ENCODE measurements at regions not wholly inside any gene's neighbourhood (a gene's known extent, or its start where the extent isn't known, plus 50 kb on each side); places are given as distances from the start of the nearest gene placed in this dataset.
"Not testable (repeated sequence)": the region's sequence is repeated elsewhere in the genome, so short reads cannot be mapped to it uniquely, and the experiment has no call there.

DNA sequence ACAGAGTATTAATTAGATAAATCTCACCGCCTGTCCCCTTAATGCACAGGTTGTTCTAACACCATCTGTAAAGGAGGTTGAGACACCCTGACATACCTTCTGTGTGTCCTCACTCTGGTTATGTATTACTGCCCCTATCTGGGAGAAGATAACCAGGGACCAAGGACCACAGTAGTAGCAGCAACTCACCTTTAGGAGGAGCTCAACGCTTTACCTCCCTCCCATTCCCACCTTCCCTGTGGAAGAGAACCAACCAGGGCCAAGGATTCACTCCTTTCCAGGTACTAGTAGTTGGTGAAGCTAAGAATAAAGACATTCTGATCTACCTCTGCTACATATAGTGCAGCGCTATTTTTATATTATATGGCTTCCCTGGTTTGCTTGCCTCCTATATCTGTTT, 232.6 kb downstream of the MEX3B start:
- DNase-seq, result no peak

GRCh38 chr15:81812456-81812855, 233.4 kb downstream of the MEX3B start:
- no peak for DNase-seq

GRCh38 chr15:81811736-81812135, 234.1 kb downstream of the MEX3B start:
- DNase-seq, result no peak

GRCh38 chr15:81809543-81809942, 236.3 kb downstream of the MEX3B start:
- no peak for DNase-seq

DNA sequence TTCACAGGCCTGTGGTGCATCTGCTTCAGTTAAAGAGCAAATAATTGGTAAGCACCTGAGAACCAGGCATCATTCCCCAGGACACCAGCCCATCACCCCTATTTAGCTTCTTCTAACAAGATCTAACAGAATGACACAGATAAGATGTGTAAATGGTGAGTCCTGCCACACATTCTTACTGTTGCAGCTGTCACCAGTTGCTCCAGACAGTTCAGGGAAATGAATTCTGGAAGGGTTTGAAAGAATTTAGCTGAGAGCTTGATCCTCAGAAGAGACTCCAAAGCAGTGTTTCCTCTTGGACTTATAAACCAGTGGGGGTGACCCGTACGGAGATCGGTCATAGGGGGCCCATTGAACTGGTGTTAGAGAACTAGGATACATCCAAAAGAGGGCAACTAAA, 238.0 kb downstream of the MEX3B start:
- no peak for DNase-seq

- DNase-seq, result no peak
These were observed 238.6 kb downstream of the MEX3B start for GRCh38 chr15:81807186-81807585.

GRCh38 chr15:81795899-81796298, 249.9 kb downstream of the MEX3B start:
- DNase-seq, result no peak

GRCh38 chr15:81792646-81793045, 253.2 kb downstream of the MEX3B start:
- DNase-seq, result no peak

DNA sequence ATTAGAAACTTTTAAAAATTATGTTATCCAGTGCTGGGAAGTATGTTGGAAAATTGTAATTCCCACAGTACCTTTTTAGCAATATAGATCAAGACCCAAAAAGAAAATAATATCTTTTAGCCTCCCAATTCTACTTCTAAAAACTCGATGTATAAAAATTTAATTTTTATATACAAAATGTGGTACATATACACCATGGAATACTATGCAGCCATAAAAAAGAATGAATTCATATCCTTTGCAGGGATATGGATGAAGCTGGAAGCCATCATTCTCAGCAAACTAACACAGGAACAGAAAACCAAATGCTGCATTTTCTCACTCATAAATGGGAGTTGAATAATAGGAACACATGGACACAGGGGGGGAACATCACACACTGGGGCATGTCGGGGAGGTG, 254.5 kb downstream of the MEX3B start:
- DNase-seq, result not testable (repeated sequence)

GRCh38 chr15:81789403-81789802, 256.4 kb downstream of the MEX3B start:
- no peak for DNase-seq

DNA sequence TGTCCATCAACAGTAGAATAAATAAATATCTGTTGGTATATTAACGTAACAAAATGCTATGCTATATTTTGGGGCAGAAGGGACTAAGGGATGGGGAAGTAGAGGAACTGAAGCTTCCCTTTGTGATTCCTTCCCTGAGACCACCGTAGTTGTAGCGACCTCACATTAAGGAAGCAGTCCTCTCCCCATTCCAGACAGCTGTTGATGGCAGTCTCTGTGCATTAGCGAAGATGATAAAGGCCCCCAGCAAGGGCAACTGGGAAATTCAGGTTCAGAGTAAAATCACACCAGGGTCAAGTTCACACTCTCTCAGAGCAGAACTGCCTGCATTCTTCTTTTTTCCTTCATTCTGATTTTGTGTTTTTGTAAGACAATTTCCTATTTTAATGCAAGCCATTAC, 259.0 kb downstream of the MEX3B start:
- no peak for DNase-seq

GRCh38 chr15:81785679-81786078, 260.1 kb downstream of the MEX3B start:
- DNase-seq, result no peak

GRCh38 chr15:81785181-81785580, 260.6 kb downstream of the MEX3B start:
- no peak for DNase-seq

DNA sequence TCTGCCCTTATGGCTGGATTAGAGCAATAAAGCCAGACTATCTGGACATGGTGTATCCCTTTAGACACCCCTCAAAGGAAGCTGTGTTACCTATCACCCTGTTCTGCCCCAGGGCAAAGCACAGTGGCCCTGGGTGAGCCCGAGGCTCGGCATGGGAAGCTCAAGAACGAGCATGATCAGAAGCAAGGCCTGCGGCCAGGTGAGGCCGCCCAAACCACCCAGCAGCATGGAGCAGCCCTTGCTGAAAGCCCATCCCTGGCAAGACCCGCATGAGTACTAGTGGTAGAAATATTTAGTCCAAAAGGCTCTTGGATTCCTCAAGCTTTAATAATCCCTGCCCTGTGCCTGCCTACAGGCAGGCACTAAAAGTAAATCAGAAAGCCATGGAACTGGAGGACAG, 261.1 kb downstream of the MEX3B start:
- no peak for DNase-seq

GRCh38 chr15:81783586-81783985, 262.2 kb downstream of the MEX3B start:
- no peak for DNase-seq

- DNase-seq, result no peak
These were observed 262.7 kb downstream of the MEX3B start for GRCh38 chr15:81783076-81783475.

DNA sequence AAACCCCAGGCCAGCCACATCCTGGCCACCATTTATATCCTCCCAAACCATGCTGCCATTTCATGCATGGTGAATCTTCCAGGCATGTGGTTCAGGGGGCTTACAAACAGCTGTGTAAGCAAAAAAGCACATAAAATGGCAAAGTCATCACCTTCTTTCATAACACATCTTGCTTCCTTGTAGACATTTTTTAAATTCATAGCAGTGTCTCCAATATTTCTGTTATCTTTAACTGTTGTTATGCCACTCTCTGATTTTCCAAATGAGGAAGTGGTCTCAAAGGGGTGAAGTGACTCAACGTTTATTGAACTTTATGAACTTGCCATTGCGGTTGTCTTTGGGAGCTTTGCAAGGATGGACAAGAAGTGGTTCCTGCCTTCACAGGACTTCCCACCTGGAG, 264.4 kb downstream of the MEX3B start:
- no peak for DNase-seq

- DNase-seq, result no peak
These were observed 264.9 kb downstream of the MEX3B start for GRCh38 chr15:81780966-81781365.

DNA sequence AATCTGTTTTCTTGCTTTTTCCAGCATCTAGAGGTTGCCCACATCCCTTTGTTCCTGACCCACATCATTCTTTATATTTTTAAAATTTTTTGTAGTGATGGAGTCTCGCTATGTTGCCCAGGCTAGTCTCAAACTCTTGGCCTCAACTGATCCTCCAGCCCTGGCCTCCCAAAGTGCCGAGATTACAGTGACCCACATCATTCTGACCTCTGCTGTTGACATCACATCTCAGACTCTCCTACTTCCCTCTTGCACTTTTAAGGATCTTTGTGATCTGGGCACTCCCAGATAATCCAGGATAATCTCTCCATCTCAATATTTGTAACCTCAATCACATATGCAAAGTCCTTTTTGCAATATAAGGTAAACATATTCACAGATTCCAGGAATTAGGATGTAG, 266.6 kb downstream of the MEX3B start:
- DNase-seq, result no peak

GRCh38 chr15:81777546-81777945, 268.3 kb downstream of the MEX3B start:
- no peak for DNase-seq

- DNase-seq, result no peak
These were observed 268.8 kb downstream of the MEX3B start for GRCh38 chr15:81776976-81777375.

DNA sequence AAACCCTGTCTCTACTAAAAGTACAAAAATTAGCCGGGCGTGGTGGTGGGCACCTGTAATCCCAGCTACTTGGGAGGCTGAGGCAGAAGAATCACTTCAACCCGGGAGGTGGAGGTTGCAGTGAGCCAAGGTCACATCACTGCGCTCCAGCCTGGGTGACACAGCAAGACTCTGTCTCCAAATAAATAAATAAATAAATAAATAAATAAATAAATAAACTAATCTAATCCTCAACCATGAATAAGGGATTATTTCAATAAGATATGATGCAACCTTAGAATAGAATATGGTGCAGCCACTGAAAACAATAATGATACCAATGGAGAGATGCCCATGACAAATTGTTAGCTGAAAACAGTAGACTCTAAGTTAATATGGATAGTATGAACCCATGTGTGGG, 270.0 kb downstream of the MEX3B start:
- DNase-seq, result not testable (repeated sequence)

DNA sequence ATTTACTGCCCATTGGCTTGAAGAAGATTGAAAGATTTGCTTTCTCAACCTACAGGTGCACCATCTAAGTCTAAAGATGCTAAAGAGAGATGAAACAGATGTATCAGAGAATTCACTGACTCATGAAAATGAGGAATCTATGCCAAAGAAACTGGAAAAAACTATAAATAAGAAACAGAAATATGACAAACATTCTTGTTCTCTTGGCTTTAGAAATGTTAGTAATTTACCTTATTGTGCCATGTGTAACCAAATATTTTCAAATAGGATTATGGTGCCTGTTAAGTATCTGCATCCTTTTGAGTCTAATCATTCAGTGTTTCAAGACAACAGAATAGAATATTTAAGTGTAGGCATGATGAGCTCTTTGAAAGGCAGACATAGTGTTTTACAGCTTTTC, 271.5 kb downstream of the MEX3B start:
- no peak for DNase-seq

DNA sequence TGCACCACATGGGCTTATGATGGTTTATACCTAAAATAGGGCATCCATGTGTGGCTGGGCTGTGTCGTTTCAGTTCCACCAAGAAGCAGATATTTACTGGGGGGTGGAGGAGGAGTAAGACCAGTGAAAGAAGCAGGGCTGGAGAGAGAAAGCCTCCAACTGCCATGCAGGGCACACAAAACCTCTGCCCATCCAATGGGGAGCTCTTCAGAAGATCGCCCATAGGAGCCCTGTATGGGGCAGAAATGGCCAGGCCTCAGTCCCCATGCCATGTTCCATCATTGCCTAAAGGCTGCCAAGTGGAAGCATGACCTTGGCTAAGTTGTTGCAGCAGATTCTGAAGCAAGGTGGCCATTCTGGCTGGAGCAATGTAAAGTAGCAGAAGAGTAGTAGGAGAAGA, 277.0 kb downstream of the MEX3B start:
- no peak for DNase-seq

GRCh38 chr15:81766829-81767475, 278.9 kb downstream of the MEX3B start:
- no peak for DNase-seq

- DNase-seq, result no peak
These were observed 280.0 kb downstream of the MEX3B start for GRCh38 chr15:81765816-81766215.

All from NCI-H2107 (cell line).